ENCODE measurements at regions not wholly inside any gene's neighbourhood (a gene's known extent, or its start where the extent isn't known, plus 50 kb on each side); places are given as distances from the start of the nearest gene placed in this dataset.
A peak's percentile ranks its signal among the peaks of the same experiment; 100 is the strongest.

- Histone ChIP-seq H3K4me3 (ENCODE audit: low read depth, low read length, poor library complexity, severe bottlenecking) (no peak overlapping the region), H3K9me3 (ENCODE audit: low read depth, low read length, poor library complexity, severe bottlenecking) (no peaks in the 10 kb centered on the region), H3K27ac (ENCODE audit: low read depth, low read length, poor library complexity, severe bottlenecking) (peak overlapping the region; percentile 22), H3K36me3 (ENCODE audit: insufficient read depth, low read length, poor library complexity, severe bottlenecking) (no peaks in the 10 kb centered on the region), H3K27me3 (replicated peaks; ENCODE audit: insufficient read depth, low read depth, low read length, poor library complexity) (no peaks in the 10 kb centered on the region), H3K4me1 (ENCODE audit: insufficient read depth, low read length, poor library complexity, severe bottlenecking) (peaks cover 27% of the 10 kb centered on the region)
- ChIA-PET CTCF (no interaction called here), POLR2A (ENCODE audit: low non-redundant PET) (no interaction called here)
- BruUV-seq (replicated peaks): no TSS peak
- DNase-seq (ENCODE audit: low spot score): peak; percentile 30
- intact Hi-C loops (cut with micrococcal nuclease; ENCODE audit: unreplicated experiment): no loop called here
- TF ChIP-seq EZH2 (IDR thresholded peaks at IDR 0.05; ENCODE audit: borderline replicate concordance, low read depth, low read length, poor library complexity, severe bottlenecking): no peak
- TF ChIP-seq, protein P1, sequence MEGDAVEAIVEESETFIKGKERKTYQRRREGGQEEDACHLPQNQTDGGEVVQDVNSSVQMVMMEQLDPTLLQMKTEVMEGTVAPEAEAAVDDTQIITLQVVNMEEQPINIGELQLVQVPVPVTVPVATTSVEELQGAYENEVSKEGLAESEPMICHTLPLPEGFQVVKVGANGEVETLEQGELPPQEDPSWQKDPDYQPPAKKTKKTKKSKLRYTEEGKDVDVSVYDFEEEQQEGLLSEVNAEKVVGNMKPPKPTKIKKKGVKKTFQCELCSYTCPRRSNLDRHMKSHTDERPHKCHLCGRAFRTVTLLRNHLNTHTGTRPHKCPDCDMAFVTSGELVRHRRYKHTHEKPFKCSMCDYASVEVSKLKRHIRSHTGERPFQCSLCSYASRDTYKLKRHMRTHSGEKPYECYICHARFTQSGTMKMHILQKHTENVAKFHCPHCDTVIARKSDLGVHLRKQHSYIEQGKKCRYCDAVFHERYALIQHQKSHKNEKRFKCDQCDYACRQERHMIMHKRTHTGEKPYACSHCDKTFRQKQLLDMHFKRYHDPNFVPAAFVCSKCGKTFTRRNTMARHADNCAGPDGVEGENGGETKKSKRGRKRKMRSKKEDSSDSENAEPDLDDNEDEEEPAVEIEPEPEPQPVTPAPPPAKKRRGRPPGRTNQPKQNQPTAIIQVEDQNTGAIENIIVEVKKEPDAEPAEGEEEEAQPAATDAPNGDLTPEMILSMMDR (conservative IDR thresholded peaks at IDR 0.05; ENCODE audit: low read depth, low read length): no peak
Observed at GRCh38 chr3:177781686-177782161, 584.4 kb upstream of the TBL1XR1 start.

- BruUV-seq (replicated peaks): no TSS peak
- intact Hi-C loops (cut with micrococcal nuclease; ENCODE audit: unreplicated experiment): no loop called here
- DNase-seq (ENCODE audit: low spot score): no peak
- Histone ChIP-seq H3K4me3 (ENCODE audit: low read depth, low read length, poor library complexity, severe bottlenecking) (no peak overlapping the region), H3K36me3 (ENCODE audit: insufficient read depth, low read length, poor library complexity, severe bottlenecking) (no peaks in the 10 kb centered on the region), H3K4me1 (ENCODE audit: insufficient read depth, low read length, poor library complexity, severe bottlenecking) (peaks cover 22% of the 10 kb centered on the region), H3K27ac (ENCODE audit: low read depth, low read length, poor library complexity, severe bottlenecking) (no peak overlapping the region), H3K27me3 (replicated peaks; ENCODE audit: insufficient read depth, low read depth, low read length, poor library complexity) (no peaks in the 10 kb centered on the region), H3K9me3 (ENCODE audit: low read depth, low read length, poor library complexity, severe bottlenecking) (no peaks in the 10 kb centered on the region)
- ChIA-PET POLR2A (ENCODE audit: low non-redundant PET) (no interaction called here), CTCF (no interaction called here)
- TF ChIP-seq, protein P1 (conservative IDR thresholded peaks at IDR 0.05; ENCODE audit: low read depth, low read length): no peak
- TF ChIP-seq EZH2 (IDR thresholded peaks at IDR 0.05; ENCODE audit: borderline replicate concordance, low read depth, low read length, poor library complexity, severe bottlenecking): no peak
Observed at GRCh38 chr3:177783338-177783737, 586.1 kb upstream of the TBL1XR1 start.

DNA sequence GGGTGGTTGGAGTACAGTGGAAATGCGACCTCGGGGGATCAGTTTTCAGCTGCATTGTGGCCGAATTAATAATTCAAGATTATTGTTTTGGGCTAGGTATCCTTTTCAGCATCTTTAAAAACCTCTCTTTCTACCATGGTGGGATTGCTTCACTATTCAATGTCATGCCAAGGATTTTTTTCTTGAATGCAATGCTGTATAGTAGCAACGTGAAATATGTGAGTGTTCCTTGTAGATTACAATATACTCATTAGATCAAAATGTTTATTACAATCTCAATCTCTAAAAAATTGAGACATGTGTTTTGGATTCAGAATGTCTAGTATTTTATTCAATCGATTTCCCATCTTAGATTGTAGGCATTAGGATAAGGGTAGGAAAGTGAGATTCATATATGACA is 586.5 kb upstream of the TBL1XR1 start:
- Histone ChIP-seq H3K27ac (ENCODE audit: low read depth, low read length, poor library complexity, severe bottlenecking) (no peak overlapping the region), H3K4me3 (ENCODE audit: low read depth, low read length, poor library complexity, severe bottlenecking) (no peak overlapping the region), H3K27me3 (replicated peaks; ENCODE audit: insufficient read depth, low read depth, low read length, poor library complexity) (no peaks in the 10 kb centered on the region), H3K36me3 (ENCODE audit: insufficient read depth, low read length, poor library complexity, severe bottlenecking) (no peaks in the 10 kb centered on the region), H3K9me3 (ENCODE audit: low read depth, low read length, poor library complexity, severe bottlenecking) (no peaks in the 10 kb centered on the region), H3K4me1 (ENCODE audit: insufficient read depth, low read length, poor library complexity, severe bottlenecking) (peaks cover 18% of the 10 kb centered on the region)
- intact Hi-C loops (cut with micrococcal nuclease; ENCODE audit: unreplicated experiment): no loop called here
- POLR2A ChIA-PET (ENCODE audit: low non-redundant PET): no interaction called here
- no peak for TF ChIP-seq EZH2 (IDR thresholded peaks at IDR 0.05; ENCODE audit: borderline replicate concordance, low read depth, low read length, poor library complexity, severe bottlenecking)
- TF ChIP-seq, protein P1 (conservative IDR thresholded peaks at IDR 0.05; ENCODE audit: low read depth, low read length): no peak
- BruUV-seq (replicated peaks): no TSS peak
- CTCF ChIA-PET: no interaction called here
- no peak for DNase-seq (ENCODE audit: low spot score)

Data from A673 (cell line).